HG03354 (cell line): ENCODE measurements at regions not wholly inside any gene's neighbourhood (a gene's known extent, or its start where the extent isn't known, plus 50 kb on each side); places are given as distances from the start of the nearest gene placed in this dataset.

ENCODE experiments used
- ATAC-seq: cut with Tn5 transposase; IDR thresholded peaks from one replicate; pipeline ENCODE4 v1.9.1; 2021; ENCODE audit warnings: mild to moderate bottlenecking; ENCODE audit not compliant: unreplicated experiment, poor library complexity, severe bottlenecking

- no peak for ATAC-seq
Observed at GRCh38 chr1:208298593-208299269, 54.5 kb upstream of the PLXNA2 start.

- no peak for ATAC-seq
Observed at GRCh38 chr1:208300084-208300770, 56.0 kb upstream of the PLXNA2 start.

- no peak for ATAC-seq
Observed at GRCh38 chr1:208302699-208303238, 58.6 kb upstream of the PLXNA2 start.

- no peak for ATAC-seq
Observed at GRCh38 chr1:208303743-208304712, 59.8 kb upstream of the PLXNA2 start.

- ATAC-seq: no peak
Observed at GRCh38 chr1:208308221-208308620, 64.0 kb upstream of the PLXNA2 start.

- no peak for ATAC-seq
Observed at GRCh38 chr1:208309771-208310170, 65.6 kb upstream of the PLXNA2 start.

GRCh38 chr1:208312706-208313105 is 68.5 kb upstream of the PLXNA2 start:
- ATAC-seq: no peak

- ATAC-seq: no peak
Observed at GRCh38 chr1:208314431-208314830, 70.2 kb upstream of the PLXNA2 start.

GRCh38 chr1:208318150-208318734 is 74.1 kb upstream of the PLXNA2 start:
- ATAC-seq: no peak

- ATAC-seq: no peak
Observed at GRCh38 chr1:208324005-208324404, 79.8 kb upstream of the PLXNA2 start.

GRCh38 chr1:208326033-208326432 is 81.8 kb upstream of the PLXNA2 start:
- ATAC-seq: no peak

- ATAC-seq: no peak
Observed at GRCh38 chr1:208329300-208329699, 85.1 kb upstream of the PLXNA2 start.

- ATAC-seq: no peak
Observed at GRCh38 chr1:208332036-208332773, 88.0 kb upstream of the PLXNA2 start.

- ATAC-seq: no peak
Observed at GRCh38 chr1:208332774-208333126, 88.6 kb upstream of the PLXNA2 start.

- ATAC-seq: no peak
Observed at GRCh38 chr1:208333676-208334075, 89.5 kb upstream of the PLXNA2 start.

- no peak for ATAC-seq
Observed at GRCh38 chr1:208335371-208336136, 91.4 kb upstream of the PLXNA2 start.

- no peak for ATAC-seq
Observed at GRCh38 chr1:208336137-208336518, 91.9 kb upstream of the PLXNA2 start.

- ATAC-seq: no peak
Observed at GRCh38 chr1:208339911-208340310, 95.7 kb upstream of the PLXNA2 start.

GRCh38 chr1:208343226-208343625 is 99.0 kb upstream of the PLXNA2 start:
- no peak for ATAC-seq
